ENCODE measurements at regions not wholly inside any gene's neighbourhood (a gene's known extent, or its start where the extent isn't known, plus 50 kb on each side); places are given as distances from the start of the nearest gene placed in this dataset.

- no peak for TF ChIP-seq TEAD1 (CRISPR knock-in tag; IDR thresholded peaks at IDR 0.05)
- TF ChIP-seq ZFP36 (IDR thresholded peaks at IDR 0.05; ENCODE audit: low read depth, low read length, partially characterized antibody), result no peak
These were observed 75.6 kb upstream of the HS3ST5 start (continued) for GRCh38 chr6:114418304-114418972.

- H3K27ac ChIP-seq (ENCODE audit: extremely low read depth, low read depth, low read length), result no peak overlapping the region
- H3K36me3 ChIP-seq (ENCODE audit: control insufficient read depth, insufficient read depth, low read length), result no peaks in the 10 kb centered on the region
- BruUV-seq (replicated peaks), result no TSS peak
- no peaks in the 10 kb centered on the region for H3K27me3 ChIP-seq (ENCODE audit: control insufficient read depth in 2 of 2, insufficient read depth in 2 of 2, low read length in 2 of 2)
- no peak overlapping the region for H2AFZ ChIP-seq (ENCODE audit: low read depth, low read length)
- DNase-seq (ENCODE audit: extremely low read depth in 1 of 4, low spot score in 3 of 4) (no peak), ATAC-seq (no peak), FAIRE-seq (no peak)
- no peaks in the 10 kb centered on the region for H3K4me1 ChIP-seq (replicated peaks in 1 of 2; ENCODE audit: control insufficient read depth in 2 of 2, insufficient read depth in 2 of 2, low read length in 2 of 2)
- no peak overlapping the region for H3K4me3 ChIP-seq
- no peak overlapping the region for H3K9ac ChIP-seq (ENCODE audit: insufficient read depth in 1 of 2, low read depth in 2 of 2, low read length in 2 of 2)
- ChIA-PET CTCF (ENCODE audit: low intra/inter-chr PET ratio) (no interaction called here), POLR2A (no interaction called here)
- no peaks in the 10 kb centered on the region for H3K79me2 ChIP-seq (ENCODE audit: control insufficient read depth, insufficient read depth, low read length)
- TF ChIP-seq NR2C2 (CRISPR knock-in tag; IDR thresholded peaks at IDR 0.05), result no peak
- no peak for TF ChIP-seq NR2C2 (tag; IDR thresholded peaks at IDR 0.05)
- TF ChIP-seq ZNF133 (CRISPR knock-in tag; IDR thresholded peaks at IDR 0.05), result no peak
- no peak for TF ChIP-seq ADNP (tag; IDR thresholded peaks at IDR 0.05)
- TF ChIP-seq RFX7 (CRISPR knock-in tag; IDR thresholded peaks at IDR 0.05), result no peak
- H3K9me1 ChIP-seq (ENCODE audit: control insufficient read depth, insufficient read depth, low read length), result no peaks in the 10 kb centered on the region
- in situ Hi-C loops (cut with MboI) (no loop called here), intact Hi-C loops (cut with micrococcal nuclease) (no loop called here)
- no peaks in the 10 kb centered on the region for H4K20me1 ChIP-seq (replicated peaks; ENCODE audit: control insufficient read depth, insufficient read depth, low read length)
- H3K9me3 ChIP-seq (replicated peaks; ENCODE audit: control insufficient read depth, insufficient read depth, low read depth, low read length), result no peaks in the 10 kb centered on the region
- 6% methylated on average over 6 of the region's 6 CpGs for WGBS (ENCODE audit: insufficient coverage, low coverage, missing lambda C conversion rate)
- H3K4me2 ChIP-seq (ENCODE audit: insufficient read depth, low read length), result no peak overlapping the region
These were observed 64.7 kb upstream of the HS3ST5 start for GRCh38 chr6:114407426-114408035.

Measured in K562 (cell line).